KMS-11 (cell line): ENCODE measurements at regions not wholly inside any gene's neighbourhood (a gene's known extent, or its start where the extent isn't known, plus 50 kb on each side); places are given as distances from the start of the nearest gene placed in this dataset.

ENCODE experiments used
- H2AFZ ChIP-seq: fragments of 200-600 bp; sonication (generic); 2 replicates; pipeline ENCODE4 v1.6.1; 2016; ENCODE audit warnings: antibody characterized with exemption, mixed run types, low read depth
- H3K27ac ChIP-seq: fragments of 200-600 bp; sonication (generic); 2 replicates; pipeline ENCODE4 v1.6.1; 2016; ENCODE audit warnings: mild to moderate bottlenecking, mixed run types
- H3K27me3 ChIP-seq: fragments of 200-600 bp; sonication (generic); 2 replicates; pipeline ENCODE4 v1.6.1; 2017; ENCODE audit warnings: mild to moderate bottlenecking, low read depth, mixed run types, moderate library complexity; ENCODE audit not compliant: insufficient read depth
- H3K36me3 ChIP-seq: fragments of 200-600 bp; sonication (generic); 2 replicates; pipeline ENCODE4 v1.6.1; 2017; ENCODE audit warnings: mild to moderate bottlenecking, mixed run types; ENCODE audit not compliant: insufficient read depth
- H3K4me1 ChIP-seq: fragments of 200-600 bp; sonication (generic); 2 replicates; pipeline ENCODE4 v1.6.1; 2016; ENCODE audit warnings: mild to moderate bottlenecking, low read depth, mixed run types; ENCODE audit not compliant: poor library complexity, severe bottlenecking
- H3K4me2 ChIP-seq: fragments of 200-600 bp; sonication (generic); 2 replicates; pipeline ENCODE4 v1.7.0; 2016; ENCODE audit warnings: mild to moderate bottlenecking, mixed run types
- H3K4me3 ChIP-seq: fragments of 200-600 bp; sonication (generic); IDR thresholded peaks from 2 replicates; pipeline ENCODE4 v1.6.1; 2017; ENCODE audit warnings: low read depth, low read length, mixed read lengths; ENCODE audit not compliant: insufficient read depth
- H3K79me2 ChIP-seq: fragments of 200-600 bp; sonication (generic); 2 replicates; pipeline ENCODE4 v1.6.1; 2016; ENCODE audit warnings: low read depth, mixed run types; ENCODE audit not compliant: insufficient read depth
- H3K9ac ChIP-seq: fragments of 200-600 bp; sonication (generic); 2 replicates; pipeline ENCODE4 v1.6.1; 2016; ENCODE audit warnings: mild to moderate bottlenecking, mixed run types
- H4K20me1 ChIP-seq: fragments of 200-600 bp; sonication (generic); 2 replicates; pipeline ENCODE4 v1.6.1; 2016; ENCODE audit warnings: mild to moderate bottlenecking, mixed run types; ENCODE audit not compliant: insufficient read depth
- TF ChIP-seq, protein P1 (sequence below): fragments of 200-600 bp; sonication (generic); conservative IDR thresholded peaks from 2 replicates; pipeline ENCODE4 v1.6.1; 2017; ENCODE audit warnings: low read depth, mild to moderate bottlenecking, antibody characterized with exemption, low read length, moderate library complexity, mixed read lengths

DNA sequence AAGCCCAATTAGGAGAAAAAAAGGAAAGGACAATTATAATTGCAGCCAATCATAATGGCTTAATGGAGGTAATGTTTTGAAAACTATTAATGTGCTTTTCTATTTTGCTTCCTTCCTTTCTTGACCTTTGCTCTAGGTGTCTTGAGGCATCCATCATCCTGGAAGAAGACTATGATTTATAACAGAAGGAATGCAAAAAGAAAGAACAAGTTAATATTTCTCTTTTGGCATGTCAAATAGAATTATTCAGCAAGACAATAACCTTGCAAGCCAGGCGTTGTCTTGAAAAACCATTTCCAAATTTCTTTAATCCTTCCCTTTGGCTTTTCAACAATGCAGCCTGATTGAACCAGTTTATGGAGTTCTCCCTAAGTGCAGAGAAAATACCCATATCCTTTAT, 107.7 kb upstream of the USP24 start:
- H3K27ac ChIP-seq = no peak overlapping the region
- H2AFZ ChIP-seq = no peak overlapping the region
- H3K79me2 ChIP-seq = no peaks in the 10 kb centered on the region
- TF ChIP-seq, protein P1, sequence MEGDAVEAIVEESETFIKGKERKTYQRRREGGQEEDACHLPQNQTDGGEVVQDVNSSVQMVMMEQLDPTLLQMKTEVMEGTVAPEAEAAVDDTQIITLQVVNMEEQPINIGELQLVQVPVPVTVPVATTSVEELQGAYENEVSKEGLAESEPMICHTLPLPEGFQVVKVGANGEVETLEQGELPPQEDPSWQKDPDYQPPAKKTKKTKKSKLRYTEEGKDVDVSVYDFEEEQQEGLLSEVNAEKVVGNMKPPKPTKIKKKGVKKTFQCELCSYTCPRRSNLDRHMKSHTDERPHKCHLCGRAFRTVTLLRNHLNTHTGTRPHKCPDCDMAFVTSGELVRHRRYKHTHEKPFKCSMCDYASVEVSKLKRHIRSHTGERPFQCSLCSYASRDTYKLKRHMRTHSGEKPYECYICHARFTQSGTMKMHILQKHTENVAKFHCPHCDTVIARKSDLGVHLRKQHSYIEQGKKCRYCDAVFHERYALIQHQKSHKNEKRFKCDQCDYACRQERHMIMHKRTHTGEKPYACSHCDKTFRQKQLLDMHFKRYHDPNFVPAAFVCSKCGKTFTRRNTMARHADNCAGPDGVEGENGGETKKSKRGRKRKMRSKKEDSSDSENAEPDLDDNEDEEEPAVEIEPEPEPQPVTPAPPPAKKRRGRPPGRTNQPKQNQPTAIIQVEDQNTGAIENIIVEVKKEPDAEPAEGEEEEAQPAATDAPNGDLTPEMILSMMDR = no peak
- H3K4me1 ChIP-seq = no peaks in the 10 kb centered on the region
- no peaks in the 10 kb centered on the region for H4K20me1 ChIP-seq
- no peaks in the 10 kb centered on the region for H3K27me3 ChIP-seq
- H3K4me2 ChIP-seq = no peak overlapping the region
- no peak overlapping the region for H3K9ac ChIP-seq
- no peak overlapping the region for H3K4me3 ChIP-seq
- H3K36me3 ChIP-seq = no peaks in the 10 kb centered on the region

DNA sequence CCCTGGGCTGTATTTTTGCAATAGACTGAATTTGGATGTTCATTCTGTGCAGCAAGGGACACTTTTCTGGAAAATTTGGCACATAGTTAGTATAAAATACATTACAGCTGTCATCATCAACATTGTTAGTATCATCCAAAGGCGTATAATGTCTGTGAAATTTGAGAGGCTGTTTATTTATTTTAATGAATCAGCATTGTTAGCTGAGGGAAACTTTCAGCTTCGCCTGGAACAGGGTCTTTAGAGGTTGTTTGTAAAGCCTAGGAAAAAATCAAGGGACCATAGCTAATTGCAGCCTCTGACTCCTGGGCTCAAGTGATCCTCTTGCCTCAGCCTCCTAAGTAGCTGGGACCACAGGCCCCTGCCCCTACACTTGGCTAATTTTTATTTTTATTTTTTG, 106.8 kb upstream of the USP24 start:
- no peaks in the 10 kb centered on the region for H4K20me1 ChIP-seq
- no peaks in the 10 kb centered on the region for H3K36me3 ChIP-seq
- TF ChIP-seq, protein P1 = no peak
- H3K27me3 ChIP-seq = no peaks in the 10 kb centered on the region
- no peak overlapping the region for H3K4me3 ChIP-seq
- H3K79me2 ChIP-seq = no peaks in the 10 kb centered on the region
- no peaks in the 10 kb centered on the region for H3K4me1 ChIP-seq
- no peak overlapping the region for H2AFZ ChIP-seq
- no peak overlapping the region for H3K9ac ChIP-seq
- H3K27ac ChIP-seq = no peak overlapping the region
- H3K4me2 ChIP-seq = no peak overlapping the region

DNA sequence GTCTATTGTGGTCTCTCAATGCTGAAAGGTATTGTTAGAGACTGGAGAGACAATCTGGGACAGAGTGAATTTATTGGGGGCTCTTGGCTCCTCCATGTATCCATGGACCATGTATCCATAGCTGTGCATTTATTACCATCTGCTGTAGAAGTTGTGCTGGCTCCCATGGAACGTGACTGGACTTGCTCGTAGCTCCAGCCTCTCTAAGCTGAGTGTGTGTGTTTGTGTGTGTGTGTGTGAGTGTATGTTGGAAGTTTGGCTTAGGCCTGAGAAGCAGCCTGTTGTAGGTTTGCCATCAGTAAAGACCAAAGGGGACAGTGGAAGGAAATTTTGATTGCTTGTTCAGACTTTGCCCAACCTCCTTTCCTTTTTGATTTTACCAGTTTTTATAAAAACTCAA, 105.7 kb upstream of the USP24 start:
- Histone ChIP-seq H4K20me1 (no peaks in the 10 kb centered on the region), H3K36me3 (no peaks in the 10 kb centered on the region), H3K9ac (no peak overlapping the region), H3K4me2 (no peak overlapping the region), H2AFZ (no peak overlapping the region), H3K4me1 (no peaks in the 10 kb centered on the region), H3K79me2 (no peaks in the 10 kb centered on the region), H3K27me3 (no peaks in the 10 kb centered on the region), H3K4me3 (no peak overlapping the region), H3K27ac (no peak overlapping the region)
- TF ChIP-seq, protein P1 = no peak

DNA sequence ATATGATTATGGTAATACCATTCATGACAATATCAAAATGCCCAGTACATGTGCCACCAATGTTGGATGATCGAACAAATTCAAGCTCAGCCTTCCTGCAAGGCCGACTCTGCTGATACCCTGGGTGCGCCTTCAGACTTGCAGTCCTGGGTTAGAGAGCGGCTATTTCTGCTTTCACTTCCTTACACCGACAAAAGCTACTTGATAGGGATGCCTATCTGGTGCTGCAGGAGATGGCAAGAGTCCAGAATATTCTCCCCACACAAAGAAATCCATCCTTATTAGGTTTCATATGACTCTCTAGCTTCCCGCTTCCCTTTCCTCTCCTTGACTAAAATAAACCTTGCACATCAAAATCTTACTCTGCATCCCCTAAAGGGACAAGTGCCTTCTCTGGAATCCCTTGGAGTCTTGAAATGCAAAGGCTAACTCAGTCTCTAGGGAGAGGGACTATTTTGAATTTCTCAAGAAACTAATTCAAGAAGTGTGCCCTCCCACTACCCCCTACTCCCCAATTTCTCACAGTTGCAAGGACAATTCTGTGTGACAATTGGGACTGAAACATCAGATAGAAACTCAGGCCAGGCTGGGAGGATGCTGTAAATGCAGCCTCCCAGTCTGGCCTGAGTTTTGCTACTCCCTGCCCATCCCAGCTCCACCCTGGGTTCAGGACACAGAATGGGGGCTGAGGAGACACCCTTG, 103.1 kb upstream of the USP24 start:
- no peaks in the 10 kb centered on the region for H3K79me2 ChIP-seq
- H2AFZ ChIP-seq = no peak overlapping the region
- H3K4me2 ChIP-seq = no peak overlapping the region
- H3K4me3 ChIP-seq = no peak overlapping the region
- no peaks in the 10 kb centered on the region for H3K27me3 ChIP-seq
- TF ChIP-seq, protein P1 = no peak
- H3K4me1 ChIP-seq = no peaks in the 10 kb centered on the region
- H3K36me3 ChIP-seq = no peaks in the 10 kb centered on the region
- H3K9ac ChIP-seq = no peak overlapping the region
- H4K20me1 ChIP-seq = no peaks in the 10 kb centered on the region
- H3K27ac ChIP-seq = no peak overlapping the region
